ENCODE measurements at regions not wholly inside any gene's neighbourhood (a gene's known extent, or its start where the extent isn't known, plus 50 kb on each side); places are given as distances from the start of the nearest gene placed in this dataset.

- Mint-ChIP-seq H3K27ac (ENCODE audit: unreplicated experiment) (no peak overlapping the region), H3K4me1 (ENCODE audit: low read depth, unreplicated experiment) (no peaks in the 10 kb centered on the region), H3K4me3 (ENCODE audit: low read depth, unreplicated experiment) (no peak overlapping the region), H3K36me3 (ENCODE audit: insufficient read depth, unreplicated experiment) (no peaks in the 10 kb centered on the region), H3K27me3 (ENCODE audit: unreplicated experiment) (no peaks in the 10 kb centered on the region), H3K9me3 (ENCODE audit: low read depth, unreplicated experiment) (peaks cover 10% of the 10 kb centered on the region)
- DNase-seq, result no peak
- no peak for TF ChIP-seq CTCF (IDR thresholded peaks at IDR 0.05; ENCODE audit: unreplicated experiment)
- BruUV-seq (replicated peaks), result no TSS peak
- intact Hi-C loops (cut with micrococcal nuclease; ENCODE audit: unreplicated experiment), result no loop called here
- CTCF ChIA-PET, result no interaction called here
Observed at GRCh38 chr11:100624346-100624745, 62.7 kb upstream of the ARHGAP42 start.

GRCh38 chr11:100625041-100625440, 62.0 kb upstream of the ARHGAP42 start:
- H3K4me3 Mint-ChIP-seq (ENCODE audit: low read depth, unreplicated experiment), result no peak overlapping the region
- no peak for TF ChIP-seq CTCF (IDR thresholded peaks at IDR 0.05; ENCODE audit: unreplicated experiment)
- no peak overlapping the region for H3K27ac Mint-ChIP-seq (ENCODE audit: unreplicated experiment)
- no TSS peak for BruUV-seq (replicated peaks)
- DNase-seq, result no peak
- CTCF ChIA-PET, result no interaction called here
- no peaks in the 10 kb centered on the region for H3K4me1 Mint-ChIP-seq (ENCODE audit: low read depth, unreplicated experiment)
- H3K27me3 Mint-ChIP-seq (ENCODE audit: unreplicated experiment), result no peaks in the 10 kb centered on the region
- intact Hi-C loops (cut with micrococcal nuclease; ENCODE audit: unreplicated experiment), result no loop called here
- H3K36me3 Mint-ChIP-seq (ENCODE audit: insufficient read depth, unreplicated experiment), result no peaks in the 10 kb centered on the region
- peaks cover 10% of the 10 kb centered on the region for H3K9me3 Mint-ChIP-seq (ENCODE audit: low read depth, unreplicated experiment)

- H3K4me3 Mint-ChIP-seq (ENCODE audit: low read depth, unreplicated experiment), result no peak overlapping the region
- no peaks in the 10 kb centered on the region for H3K27me3 Mint-ChIP-seq (ENCODE audit: unreplicated experiment)
- TF ChIP-seq CTCF (IDR thresholded peaks at IDR 0.05; ENCODE audit: unreplicated experiment), result no peak
- intact Hi-C loops (cut with micrococcal nuclease; ENCODE audit: unreplicated experiment), result no loop called here
- no peak overlapping the region for H3K27ac Mint-ChIP-seq (ENCODE audit: unreplicated experiment)
- H3K9me3 Mint-ChIP-seq (ENCODE audit: low read depth, unreplicated experiment), result no peaks in the 10 kb centered on the region
- peaks cover 19% of the 10 kb centered on the region for H3K4me1 Mint-ChIP-seq (ENCODE audit: low read depth, unreplicated experiment)
- CTCF ChIA-PET, result interaction anchor here (1.0 kb wide), 1 partner anchor 198 kb away, joined by 3 read pairs; no protein-coding TSS in a partner anchor
- DNase-seq, result no peak
- BruUV-seq (replicated peaks), result no TSS peak
- no peaks in the 10 kb centered on the region for H3K36me3 Mint-ChIP-seq (ENCODE audit: insufficient read depth, unreplicated experiment)
Observed at GRCh38 chr11:100629671-100630070, 57.4 kb upstream of the ARHGAP42 start.

- Mint-ChIP-seq H3K4me3 (ENCODE audit: low read depth, unreplicated experiment) (no peak overlapping the region), H3K36me3 (ENCODE audit: insufficient read depth, unreplicated experiment) (no peaks in the 10 kb centered on the region), H3K4me1 (ENCODE audit: low read depth, unreplicated experiment) (peaks cover 31% of the 10 kb centered on the region), H3K27me3 (ENCODE audit: unreplicated experiment) (no peaks in the 10 kb centered on the region), H3K27ac (ENCODE audit: unreplicated experiment) (no peak overlapping the region), H3K9me3 (ENCODE audit: low read depth, unreplicated experiment) (no peaks in the 10 kb centered on the region)
- intact Hi-C loops (cut with micrococcal nuclease; ENCODE audit: unreplicated experiment), result no loop called here
- no peak for DNase-seq
- no peak for TF ChIP-seq CTCF (IDR thresholded peaks at IDR 0.05; ENCODE audit: unreplicated experiment)
- CTCF ChIA-PET, result no interaction called here
- no TSS peak for BruUV-seq (replicated peaks)
Observed at GRCh38 chr11:100630898-100631297, 56.2 kb upstream of the ARHGAP42 start.

GRCh38 chr11:100631316-100631715, 55.8 kb upstream of the ARHGAP42 start:
- TF ChIP-seq CTCF (IDR thresholded peaks at IDR 0.05; ENCODE audit: unreplicated experiment), result no peak
- no peak overlapping the region for H3K4me3 Mint-ChIP-seq (ENCODE audit: low read depth, unreplicated experiment)
- DNase-seq, result no peak
- no TSS peak for BruUV-seq (replicated peaks)
- no peaks in the 10 kb centered on the region for H3K9me3 Mint-ChIP-seq (ENCODE audit: low read depth, unreplicated experiment)
- no peaks in the 10 kb centered on the region for H3K27me3 Mint-ChIP-seq (ENCODE audit: unreplicated experiment)
- intact Hi-C loops (cut with micrococcal nuclease; ENCODE audit: unreplicated experiment), result no loop called here
- no peaks in the 10 kb centered on the region for H3K36me3 Mint-ChIP-seq (ENCODE audit: insufficient read depth, unreplicated experiment)
- no peak overlapping the region for H3K27ac Mint-ChIP-seq (ENCODE audit: unreplicated experiment)
- peaks cover 31% of the 10 kb centered on the region for H3K4me1 Mint-ChIP-seq (ENCODE audit: low read depth, unreplicated experiment)
- CTCF ChIA-PET, result no interaction called here
